Gastrocnemius medialis (tissue), 4 donors: ENCODE measurements at regions not wholly inside any gene's neighbourhood (a gene's known extent, or its start where the extent isn't known, plus 50 kb on each side); places are given as distances from the start of the nearest gene placed in this dataset.

Source experiments
- POLR2A ChIP-seq, 2 donors: fragments of 450-650 bp; IDR thresholded peaks; one replicate each; pipeline ENCODE4 v1.6.1; 2017; ENCODE audit warnings: antibody characterized with exemption in 2 of 2, mild to moderate bottlenecking in 2 of 2, moderate library complexity in 2 of 2
- TF ChIP-seq, protein P1 (sequence below), 5 experiments: fragments of 450-650 bp in 3 of 5; fragments of 200-600 bp in 2 of 5; sonication (generic) in 2 of 5; IDR thresholded peaks in 4 of 5; conservative IDR thresholded peaks in 1 of 5; 1 replicate in 4 of 5; 2 replicates in 1 of 5; pipeline ENCODE4 v1.5.1; 2016 to 2019; ENCODE audit warnings: antibody characterized with exemption in 5 of 5, mild to moderate bottlenecking in 3 of 5, moderate library complexity in 3 of 5

DNA sequence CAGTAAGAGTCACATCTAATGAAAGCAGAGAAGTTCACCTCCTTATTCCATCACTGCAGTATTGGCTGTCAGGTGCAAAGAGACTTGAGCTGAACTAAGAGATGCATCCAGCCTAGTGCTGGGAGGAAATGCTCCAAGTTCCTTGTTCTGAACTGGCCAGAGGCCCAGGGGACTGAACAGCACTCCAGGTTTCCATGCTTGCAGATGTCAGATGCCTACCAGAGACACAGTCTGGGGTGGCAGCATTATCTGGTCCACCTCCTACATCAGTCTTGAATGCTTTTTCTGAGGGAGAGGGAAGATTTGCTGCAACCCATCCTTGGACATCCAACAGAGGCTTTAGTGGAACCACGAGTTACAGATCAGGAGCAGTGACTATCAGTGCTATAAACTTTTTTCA lies 331.3 kb downstream of the CYRIA start:
- TF ChIP-seq, protein P1, sequence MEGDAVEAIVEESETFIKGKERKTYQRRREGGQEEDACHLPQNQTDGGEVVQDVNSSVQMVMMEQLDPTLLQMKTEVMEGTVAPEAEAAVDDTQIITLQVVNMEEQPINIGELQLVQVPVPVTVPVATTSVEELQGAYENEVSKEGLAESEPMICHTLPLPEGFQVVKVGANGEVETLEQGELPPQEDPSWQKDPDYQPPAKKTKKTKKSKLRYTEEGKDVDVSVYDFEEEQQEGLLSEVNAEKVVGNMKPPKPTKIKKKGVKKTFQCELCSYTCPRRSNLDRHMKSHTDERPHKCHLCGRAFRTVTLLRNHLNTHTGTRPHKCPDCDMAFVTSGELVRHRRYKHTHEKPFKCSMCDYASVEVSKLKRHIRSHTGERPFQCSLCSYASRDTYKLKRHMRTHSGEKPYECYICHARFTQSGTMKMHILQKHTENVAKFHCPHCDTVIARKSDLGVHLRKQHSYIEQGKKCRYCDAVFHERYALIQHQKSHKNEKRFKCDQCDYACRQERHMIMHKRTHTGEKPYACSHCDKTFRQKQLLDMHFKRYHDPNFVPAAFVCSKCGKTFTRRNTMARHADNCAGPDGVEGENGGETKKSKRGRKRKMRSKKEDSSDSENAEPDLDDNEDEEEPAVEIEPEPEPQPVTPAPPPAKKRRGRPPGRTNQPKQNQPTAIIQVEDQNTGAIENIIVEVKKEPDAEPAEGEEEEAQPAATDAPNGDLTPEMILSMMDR (IDR thresholded peaks at IDR 0.05 in 4 of 5, conservative IDR thresholded peaks at IDR 0.05 in 1 of 5), result no peak
- no peak for TF ChIP-seq POLR2A (IDR thresholded peaks at IDR 0.05)
